D721Med (cell line): ENCODE measurements at regions not wholly inside any gene's neighbourhood (a gene's known extent, or its start where the extent isn't known, plus 50 kb on each side); places are given as distances from the start of the nearest gene placed in this dataset.

Experiments used
- DNase-seq: peaks from one replicate; pipeline ENCODE4 v3.0.0; 2011; ENCODE audit warnings: low spot score; ENCODE audit not compliant: insufficient read length
- FAIRE-seq: peaks from 2 replicates; lab custom pipeline; 2011; peaks lifted over from hg19 to GRCh38; lab: Jason Lieb, UNC
- TF ChIP-seq, protein P1 (sequence below): IDR thresholded peaks from 2 replicates; pipeline ENCODE4 v1.5.1; 2012; ENCODE audit warnings: mild to moderate bottlenecking, control low read depth; ENCODE audit not compliant: insufficient read depth; ENCODE audit errors: missing control alignments

DNA sequence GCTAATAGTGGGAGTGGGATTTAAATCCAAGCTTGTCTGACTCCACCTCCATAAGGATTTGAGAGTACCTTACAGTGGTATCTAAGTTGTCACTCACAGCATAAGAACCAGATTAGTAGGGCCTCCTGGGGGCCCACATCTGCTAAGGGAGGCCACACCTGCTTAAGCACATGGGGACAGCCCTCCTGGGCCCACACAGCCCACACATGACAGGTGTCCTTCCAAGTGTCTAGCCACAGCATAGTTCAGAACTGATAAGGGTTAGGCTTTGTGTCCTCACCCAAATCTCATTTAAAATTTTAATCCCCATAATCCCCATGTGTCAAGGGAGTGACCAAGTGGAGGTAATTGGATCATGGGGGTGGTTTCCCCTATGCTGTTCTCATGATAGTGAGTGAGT, 186.0 kb upstream of the HMGA2 start:
- FAIRE-seq, result no peak
- DNase-seq, result no peak
- TF ChIP-seq, protein P1, sequence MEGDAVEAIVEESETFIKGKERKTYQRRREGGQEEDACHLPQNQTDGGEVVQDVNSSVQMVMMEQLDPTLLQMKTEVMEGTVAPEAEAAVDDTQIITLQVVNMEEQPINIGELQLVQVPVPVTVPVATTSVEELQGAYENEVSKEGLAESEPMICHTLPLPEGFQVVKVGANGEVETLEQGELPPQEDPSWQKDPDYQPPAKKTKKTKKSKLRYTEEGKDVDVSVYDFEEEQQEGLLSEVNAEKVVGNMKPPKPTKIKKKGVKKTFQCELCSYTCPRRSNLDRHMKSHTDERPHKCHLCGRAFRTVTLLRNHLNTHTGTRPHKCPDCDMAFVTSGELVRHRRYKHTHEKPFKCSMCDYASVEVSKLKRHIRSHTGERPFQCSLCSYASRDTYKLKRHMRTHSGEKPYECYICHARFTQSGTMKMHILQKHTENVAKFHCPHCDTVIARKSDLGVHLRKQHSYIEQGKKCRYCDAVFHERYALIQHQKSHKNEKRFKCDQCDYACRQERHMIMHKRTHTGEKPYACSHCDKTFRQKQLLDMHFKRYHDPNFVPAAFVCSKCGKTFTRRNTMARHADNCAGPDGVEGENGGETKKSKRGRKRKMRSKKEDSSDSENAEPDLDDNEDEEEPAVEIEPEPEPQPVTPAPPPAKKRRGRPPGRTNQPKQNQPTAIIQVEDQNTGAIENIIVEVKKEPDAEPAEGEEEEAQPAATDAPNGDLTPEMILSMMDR, result no peak

DNA sequence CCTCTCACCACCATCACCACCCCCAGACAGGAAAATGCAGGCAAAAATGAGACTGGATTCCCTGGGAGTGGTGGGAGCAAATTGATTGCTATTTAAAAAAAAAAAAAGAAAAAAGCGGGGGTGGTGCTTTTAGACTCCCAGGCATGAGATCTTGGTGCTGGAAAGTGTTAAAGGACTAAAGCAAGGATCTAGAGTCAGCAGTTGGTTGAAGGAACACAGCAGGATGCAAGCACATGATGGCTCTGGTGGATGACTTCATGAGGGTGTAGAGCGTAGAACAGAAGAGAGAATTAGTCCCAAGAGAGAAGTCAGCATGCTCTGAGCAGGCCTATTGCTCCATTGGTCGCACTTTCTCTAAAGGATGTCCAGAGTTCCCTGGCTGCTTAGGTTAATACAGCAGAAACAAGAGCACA, 183.8 kb upstream of the HMGA2 start:
- TF ChIP-seq, protein P1, result no peak
- FAIRE-seq, result no peak
- DNase-seq, result no peak

DNA sequence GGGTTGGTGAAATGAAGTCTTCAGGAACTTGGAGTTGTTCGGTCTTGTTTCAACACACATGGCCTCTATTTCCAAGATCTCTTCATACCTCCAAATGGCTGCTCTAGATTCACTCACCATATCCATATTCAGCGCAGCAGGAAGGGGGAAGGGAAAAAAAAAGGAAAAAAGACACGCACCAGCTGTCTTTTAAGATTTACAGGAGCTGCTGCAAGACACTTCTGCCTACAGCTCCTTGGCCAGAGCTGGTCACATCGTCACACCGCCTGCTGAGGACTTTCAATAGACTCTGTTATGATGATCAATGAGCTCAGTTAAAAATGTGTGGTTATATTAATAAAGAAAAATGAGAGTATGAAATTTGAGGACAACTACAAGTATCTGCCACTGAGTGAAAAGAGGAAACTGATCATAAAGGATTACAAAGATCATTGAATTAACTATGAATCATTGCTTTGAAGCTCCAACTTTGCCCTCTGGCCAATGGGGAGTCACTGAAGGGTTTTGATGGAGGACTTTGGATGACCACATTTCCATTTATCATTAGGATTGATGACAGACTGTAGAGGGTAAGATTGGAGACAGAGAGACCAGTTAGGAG, 182.1 kb upstream of the HMGA2 start:
- no peak for DNase-seq
- TF ChIP-seq, protein P1, result no peak
- no peak for FAIRE-seq

DNA sequence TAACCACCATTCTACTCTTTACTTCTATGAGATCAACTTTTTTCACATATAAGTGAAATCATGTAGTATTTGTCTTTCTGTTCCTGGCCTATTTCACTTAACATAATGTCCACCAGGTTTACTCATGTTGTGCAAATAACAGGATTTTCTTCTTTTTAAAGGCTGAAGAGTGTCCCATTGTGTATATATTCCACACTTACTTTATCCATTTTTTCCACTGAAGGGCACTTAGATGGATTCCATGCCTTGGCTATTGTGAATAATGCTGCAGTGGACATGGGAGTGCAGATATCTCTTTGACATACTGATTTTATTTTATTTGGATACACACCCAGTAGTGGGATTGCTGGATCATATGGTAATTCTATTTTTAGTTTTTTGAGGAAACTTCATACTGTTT, 181.1 kb upstream of the HMGA2 start:
- TF ChIP-seq, protein P1, result no peak
- no peak for DNase-seq
- FAIRE-seq, result no peak

DNA sequence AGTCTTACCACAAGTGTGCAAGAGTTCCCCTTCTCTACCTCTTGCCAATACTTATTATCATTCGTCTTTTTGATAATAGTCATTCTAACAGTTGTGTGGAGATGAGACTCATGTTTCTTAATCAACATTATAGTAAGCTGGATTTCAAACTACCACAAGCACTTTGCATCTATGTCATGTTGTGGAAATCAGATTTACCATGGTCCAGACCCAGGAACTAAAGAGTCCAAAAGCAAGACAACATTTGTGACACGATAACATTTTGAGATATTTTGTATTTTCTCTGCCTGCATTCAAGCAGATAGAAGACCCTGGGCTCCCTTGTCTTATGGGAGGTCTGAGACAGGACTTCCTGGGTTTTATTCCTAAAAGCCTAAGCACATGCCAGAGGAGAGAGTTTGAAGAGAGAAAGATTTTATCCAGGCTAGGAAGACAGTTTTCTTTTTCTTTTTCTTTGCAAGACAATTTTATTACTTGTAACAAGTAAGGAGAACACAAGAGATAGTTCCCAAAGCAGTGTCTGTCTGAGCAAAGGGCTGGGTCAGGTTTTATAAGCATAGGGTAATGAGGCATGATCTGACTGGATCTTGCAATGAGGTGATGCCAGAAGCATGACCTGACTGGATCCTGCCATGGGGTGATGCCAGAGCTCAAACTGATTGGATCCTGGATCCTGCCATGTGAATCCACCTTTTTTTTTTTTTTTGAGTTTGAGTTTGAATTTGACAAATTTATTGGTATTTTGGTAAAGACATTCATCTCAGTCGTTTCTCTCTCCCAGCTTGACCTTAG, 180.5 kb upstream of the HMGA2 start:
- no peak for DNase-seq

DNA sequence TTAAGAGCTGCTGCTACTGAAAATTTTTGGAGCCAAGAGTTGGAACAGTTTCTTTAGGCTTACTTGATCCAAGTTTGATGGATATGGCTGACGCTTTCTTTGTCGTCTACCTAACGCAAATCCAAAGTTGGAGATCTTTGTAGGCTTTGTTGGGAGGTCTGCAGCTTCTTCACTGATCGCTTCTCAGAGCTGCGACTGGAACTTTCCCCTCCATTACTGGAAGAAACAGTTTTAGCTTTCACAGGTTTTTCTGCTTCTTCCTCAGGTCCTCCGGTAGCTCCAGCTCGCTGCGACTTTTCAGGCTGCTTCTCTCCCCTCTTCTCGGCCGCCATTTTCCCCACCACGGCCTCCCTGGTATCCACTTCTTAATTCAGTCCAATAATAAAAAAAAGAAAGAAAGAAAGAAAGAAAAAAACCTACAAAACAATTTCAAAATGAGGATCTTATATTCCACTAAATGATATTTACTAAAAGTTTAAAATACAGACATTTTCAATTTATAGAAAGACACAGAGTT, 178.1 kb upstream of the HMGA2 start:
- FAIRE-seq, result no peak

More for the DNA sequence above, 180.5 kb upstream of the HMGA2 start:
- TF ChIP-seq, protein P1, result no peak
- no peak for FAIRE-seq

More for the DNA sequence above, 178.1 kb upstream of the HMGA2 start:
- TF ChIP-seq, protein P1, result no peak
- DNase-seq, result no peak
